Right atrium auricular region (tissue), 2 donors: ENCODE measurements at regions not wholly inside any gene's neighbourhood (a gene's known extent, or its start where the extent isn't known, plus 50 kb on each side); places are given as distances from the start of the nearest gene placed in this dataset.

Experiments used
- DNase-seq: peaks from one replicate; pipeline ENCODE4 v3.0.0-alpha.2; 2019; ENCODE audit warnings: low spot score
- H3K27ac ChIP-seq, 2 donors: fragments of 200-600 bp; sonication (generic); 1 replicate in 1 of 2; 2 replicates in 1 of 2; pipeline ENCODE4 v1.5.1; 2016 to 2019
- H3K27me3 ChIP-seq, 2 donors: fragments of 200-600 bp; sonication (generic); one replicate each; pipeline versions ENCODE4 v1.5.1 to v1.6.0; 2017 to 2019
- H3K36me3 ChIP-seq: fragments of 200-600 bp; sonication (generic); one replicate; pipeline ENCODE4 v1.5.1; 2016
- H3K4me1 ChIP-seq, 2 donors: fragments of 200-600 bp; sonication (generic); one replicate each; pipeline versions ENCODE4 v1.5.1 to v1.6.0; 2017 to 2019
- H3K4me3 ChIP-seq, 2 donors: fragments of 200-600 bp; sonication (generic); 1 replicate in 1 of 2; 2 replicates in 1 of 2; pipeline ENCODE4 v1.5.1; 2017 to 2019; ENCODE audit warnings: mild to moderate bottlenecking in 1 of 2, moderate library complexity in 1 of 2
- H3K9me3 ChIP-seq, 2 donors: fragments of 200-600 bp; sonication (generic); one replicate each; pipeline ENCODE4 v1.5.1; 2019
- CTCF ChIP-seq, 2 donors: fragments of 200-600 bp; sonication (generic); IDR thresholded peaks; one replicate each; pipeline ENCODE4 v1.5.1; 2019; ENCODE audit warnings: antibody characterized with exemption in 2 of 2

DNA sequence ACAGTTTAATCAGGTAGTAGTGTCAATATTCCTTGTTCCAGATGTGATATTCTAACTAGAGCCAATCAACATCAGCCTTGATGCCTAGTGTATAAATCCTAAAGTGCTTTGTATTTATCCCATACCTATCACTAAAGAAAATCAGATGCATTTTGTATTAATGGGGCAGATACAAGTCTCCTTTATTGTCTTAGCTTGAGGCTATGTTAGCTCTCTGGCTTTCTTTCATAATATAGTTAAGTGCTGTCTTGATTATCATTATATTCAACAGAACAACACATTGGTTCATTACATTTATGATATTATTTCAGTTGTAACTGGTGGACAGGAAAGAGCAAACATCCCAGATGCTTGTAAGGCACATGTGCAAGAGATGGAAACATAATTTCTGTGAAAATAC is 338.8 kb downstream of the PLA2G4A start:
- no peaks in the 10 kb centered on the region for H3K36me3 ChIP-seq
- H3K27ac ChIP-seq, result no peak overlapping the region
- no peaks in the 10 kb centered on the region for H3K4me1 ChIP-seq
- DNase-seq, result no peak
- no peaks in the 10 kb centered on the region for H3K27me3 ChIP-seq
- peaks cover 0 to 15% of the 10 kb centered on the region in 2 donors for H3K9me3 ChIP-seq
- no peak overlapping the region for H3K4me3 ChIP-seq
- no peak for TF ChIP-seq CTCF (IDR thresholded peaks at IDR 0.05)

DNA sequence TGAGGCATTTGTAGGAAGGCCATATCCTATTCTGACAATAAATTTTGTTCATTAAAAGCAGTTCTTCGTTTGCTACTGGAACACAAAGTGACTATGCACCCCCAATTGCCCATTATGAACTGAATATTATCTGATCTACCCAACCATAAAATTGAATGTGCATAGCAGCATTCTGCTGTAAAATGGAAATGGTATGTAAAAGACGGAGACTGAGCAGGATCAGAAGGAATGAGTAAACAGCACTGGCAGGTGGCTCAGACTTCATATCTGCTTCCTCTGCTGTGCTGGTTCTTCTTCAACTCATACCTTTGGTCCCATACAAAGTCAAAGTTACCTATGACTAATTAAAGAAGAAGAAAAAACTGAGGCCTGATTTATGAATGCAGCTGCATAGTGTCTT is 339.5 kb downstream of the PLA2G4A start:
- Histone ChIP-seq H3K4me1 (no peaks in the 10 kb centered on the region), H3K4me3 (no peak overlapping the region), H3K9me3 (peaks cover 0 to 18% of the 10 kb centered on the region in 2 donors), H3K36me3 (no peaks in the 10 kb centered on the region), H3K27me3 (no peaks in the 10 kb centered on the region), H3K27ac (no peak overlapping the region)
- no peak for DNase-seq
- TF ChIP-seq CTCF (IDR thresholded peaks at IDR 0.05), result no peak

DNA sequence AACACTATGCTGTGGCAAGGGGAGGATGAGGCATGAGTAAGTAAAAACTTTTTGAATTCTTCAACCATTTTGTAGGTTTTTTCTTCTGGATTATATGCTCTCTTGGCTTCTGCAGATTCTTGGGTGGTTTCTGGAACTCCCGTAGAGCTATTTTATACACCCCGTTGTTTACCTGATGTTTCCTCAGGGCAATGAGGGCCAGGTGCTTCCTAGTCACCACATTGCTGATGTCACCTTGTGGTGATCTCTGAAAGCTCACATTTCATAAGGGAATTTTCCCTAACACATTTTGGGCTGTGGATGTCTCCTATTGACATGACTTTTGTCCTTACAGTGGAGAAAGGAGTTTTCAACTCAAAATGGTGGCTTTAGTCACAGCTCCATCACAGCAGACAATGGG is 356.6 kb downstream of the PLA2G4A start:
- TF ChIP-seq CTCF (IDR thresholded peaks at IDR 0.05), result no peak
- Histone ChIP-seq H3K4me3 (no peak overlapping the region), H3K4me1 (no peaks in the 10 kb centered on the region), H3K9me3 (peaks cover 0 to 24% of the 10 kb centered on the region in 2 donors), H3K27ac (no peak overlapping the region), H3K27me3 (no peaks in the 10 kb centered on the region), H3K36me3 (no peaks in the 10 kb centered on the region)
- DNase-seq, result no peak

- no peaks in the 10 kb centered on the region for H3K9me3 ChIP-seq
- H3K4me3 ChIP-seq, result no peak overlapping the region
- no peaks in the 10 kb centered on the region for H3K4me1 ChIP-seq
- no peak for DNase-seq
- TF ChIP-seq CTCF (IDR thresholded peaks at IDR 0.05), result no peak
- H3K36me3 ChIP-seq, result no peaks in the 10 kb centered on the region
- no peaks in the 10 kb centered on the region for H3K27me3 ChIP-seq
- no peak overlapping the region for H3K27ac ChIP-seq
Measured at GRCh38 chr1:187197685-187198084, 368.9 kb downstream of the PLA2G4A start.

GRCh38 chr1:187203257-187203656 is 374.5 kb downstream of the PLA2G4A start:
- H3K27me3 ChIP-seq, result no peaks in the 10 kb centered on the region
- H3K4me3 ChIP-seq, result no peak overlapping the region
- no peak for TF ChIP-seq CTCF (IDR thresholded peaks at IDR 0.05)
- H3K9me3 ChIP-seq, result no peaks in the 10 kb centered on the region
- no peaks in the 10 kb centered on the region for H3K36me3 ChIP-seq
- no peak for DNase-seq
- no peaks in the 10 kb centered on the region for H3K4me1 ChIP-seq
- no peak overlapping the region for H3K27ac ChIP-seq

- Histone ChIP-seq H3K27ac (no peak overlapping the region), H3K36me3 (no peaks in the 10 kb centered on the region), H3K4me1 (no peaks in the 10 kb centered on the region), H3K4me3 (no peak overlapping the region), H3K9me3 (no peaks in the 10 kb centered on the region), H3K27me3 (no peaks in the 10 kb centered on the region)
- DNase-seq, result no peak
- no peak for TF ChIP-seq CTCF (IDR thresholded peaks at IDR 0.05)
Measured at GRCh38 chr1:187212377-187212776, 383.6 kb downstream of the PLA2G4A start.
